ENCODE measurements at regions not wholly inside any gene's neighbourhood (a gene's known extent, or its start where the extent isn't known, plus 50 kb on each side); places are given as distances from the start of the nearest gene placed in this dataset.

- TF ChIP-seq, protein P1, sequence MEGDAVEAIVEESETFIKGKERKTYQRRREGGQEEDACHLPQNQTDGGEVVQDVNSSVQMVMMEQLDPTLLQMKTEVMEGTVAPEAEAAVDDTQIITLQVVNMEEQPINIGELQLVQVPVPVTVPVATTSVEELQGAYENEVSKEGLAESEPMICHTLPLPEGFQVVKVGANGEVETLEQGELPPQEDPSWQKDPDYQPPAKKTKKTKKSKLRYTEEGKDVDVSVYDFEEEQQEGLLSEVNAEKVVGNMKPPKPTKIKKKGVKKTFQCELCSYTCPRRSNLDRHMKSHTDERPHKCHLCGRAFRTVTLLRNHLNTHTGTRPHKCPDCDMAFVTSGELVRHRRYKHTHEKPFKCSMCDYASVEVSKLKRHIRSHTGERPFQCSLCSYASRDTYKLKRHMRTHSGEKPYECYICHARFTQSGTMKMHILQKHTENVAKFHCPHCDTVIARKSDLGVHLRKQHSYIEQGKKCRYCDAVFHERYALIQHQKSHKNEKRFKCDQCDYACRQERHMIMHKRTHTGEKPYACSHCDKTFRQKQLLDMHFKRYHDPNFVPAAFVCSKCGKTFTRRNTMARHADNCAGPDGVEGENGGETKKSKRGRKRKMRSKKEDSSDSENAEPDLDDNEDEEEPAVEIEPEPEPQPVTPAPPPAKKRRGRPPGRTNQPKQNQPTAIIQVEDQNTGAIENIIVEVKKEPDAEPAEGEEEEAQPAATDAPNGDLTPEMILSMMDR (IDR thresholded peaks at IDR 0.05) = no peak
- TF ChIP-seq POLR2A (IDR thresholded peaks at IDR 0.05) = no peak
Observed at GRCh38 chr6:4687989-4688947, 87.9 kb upstream of the CDYL start.

Measured in breast epithelium (tissue), 3 donors.